IPS-NIHi7 (cell line): ENCODE measurements at regions not wholly inside any gene's neighbourhood (a gene's known extent, or its start where the extent isn't known, plus 50 kb on each side); places are given as distances from the start of the nearest gene placed in this dataset.
"Not testable (repeated sequence)": the region's sequence is repeated elsewhere in the genome, so short reads cannot be mapped to it uniquely, and the experiment has no call there.

Experiments used
- DNase-seq: peaks from one replicate; pipeline ENCODE4 v3.0.0; 2012; ENCODE audit warnings: mixed read lengths; ENCODE audit errors: extremely low spot score

GRCh38 chr10:4638099-4638498, 187.9 kb upstream of the AKR1E2 start:
- DNase-seq: no peak

GRCh38 chr10:4637657-4638056, 188.3 kb upstream of the AKR1E2 start:
- DNase-seq: no peak

GRCh38 chr10:4635883-4636282, 190.1 kb upstream of the AKR1E2 start:
- DNase-seq: no peak

GRCh38 chr10:4635388-4635787, 190.6 kb upstream of the AKR1E2 start:
- no peak for DNase-seq

- no peak for DNase-seq
Observed at GRCh38 chr10:4633776-4634175, 192.2 kb upstream of the AKR1E2 start.

- DNase-seq: no peak
Observed at GRCh38 chr10:4633186-4633585, 192.8 kb upstream of the AKR1E2 start.

GRCh38 chr10:4632757-4633156, 193.2 kb upstream of the AKR1E2 start:
- DNase-seq: no peak

- DNase-seq: no peak
Observed at GRCh38 chr10:4626919-4627318, 199.1 kb upstream of the AKR1E2 start.

- DNase-seq: no peak
Observed at GRCh38 chr10:4623757-4624420, 202.1 kb upstream of the AKR1E2 start.

- no peak for DNase-seq
Observed at GRCh38 chr10:4623200-4623599, 202.8 kb upstream of the AKR1E2 start.

- no peak for DNase-seq
Observed at GRCh38 chr10:4622384-4622783, 203.6 kb upstream of the AKR1E2 start.

GRCh38 chr10:4617589-4617988, 208.4 kb upstream of the AKR1E2 start:
- DNase-seq: no peak

- DNase-seq: no peak
Observed at GRCh38 chr10:4615042-4615441, 211.0 kb upstream of the AKR1E2 start.

- DNase-seq: no peak
Observed at GRCh38 chr10:4609251-4609650, 216.8 kb upstream of the AKR1E2 start.

- no peak for DNase-seq
Observed at GRCh38 chr10:4607681-4608080, 218.3 kb upstream of the AKR1E2 start.

GRCh38 chr10:4606856-4607636, 219.0 kb upstream of the AKR1E2 start:
- DNase-seq: no peak

GRCh38 chr10:4602764-4603491, 223.1 kb upstream of the AKR1E2 start:
- no peak for DNase-seq

GRCh38 chr10:4599471-4599870, 226.5 kb upstream of the AKR1E2 start:
- no peak for DNase-seq

GRCh38 chr10:4597898-4598297, 228.1 kb upstream of the AKR1E2 start:
- DNase-seq: not testable (repeated sequence)

- DNase-seq: no peak
Observed at GRCh38 chr10:4596951-4597350, 229.1 kb upstream of the AKR1E2 start.

- DNase-seq: no peak
Observed at GRCh38 chr10:4595719-4596319, 230.2 kb upstream of the AKR1E2 start.

- no peak for DNase-seq
Observed at GRCh38 chr10:4590807-4591206, 235.2 kb upstream of the AKR1E2 start.
